Endothelial cell of umbilical vein (primary cell): ENCODE measurements at regions not wholly inside any gene's neighbourhood (a gene's known extent, or its start where the extent isn't known, plus 50 kb on each side); places are given as distances from the start of the nearest gene placed in this dataset.

Source experiments
- EZH2 ChIP-seq: IDR thresholded peaks from 2 replicates; pipeline ENCODE4 v1.6.1; 2012; ENCODE audit warnings: borderline replicate concordance, low read depth, mild to moderate bottlenecking, moderate library complexity, low read length, inconsistent platforms; ENCODE audit not compliant: severe bottlenecking
- FOS ChIP-seq: IDR thresholded peaks from 2 replicates; pipeline ENCODE4 v1.6.1; 2011; ENCODE audit warnings: mild to moderate bottlenecking, low read length, moderate library complexity, borderline replicate concordance; ENCODE audit not compliant: insufficient read depth
- POLR2A ChIP-seq: IDR thresholded peaks from 2 replicates; pipeline ENCODE4 v1.6.1; 2012; ENCODE audit warnings: low read depth, mild to moderate bottlenecking, control low read depth, low read length
- POLR2AphosphoS5 ChIP-seq: IDR thresholded peaks from 2 replicates; pipeline ENCODE4 v1.6.1; 2012; ENCODE audit warnings: low read depth, mild to moderate bottlenecking, control low read depth, low read length, moderate library complexity; ENCODE audit not compliant: insufficient read depth
- TF ChIP-seq, protein P1 (sequence below), 2 donors: IDR thresholded peaks; 1 replicate in 1 of 2; 2 replicates in 1 of 2; pipeline ENCODE4 v1.5.1; 2011; ENCODE audit warnings: low read length in 2 of 2, mild to moderate bottlenecking in 2 of 2, moderate library complexity in 2 of 2, control low read depth in 1 of 2, inconsistent platforms in 1 of 2, low read depth in 1 of 2; ENCODE audit not compliant: insufficient read depth in 1 of 2; ENCODE audit errors: extremely low read depth in 1 of 2
- TF ChIP-seq, protein P2 (sequence below): IDR thresholded peaks from 2 replicates; pipeline ENCODE4 v1.6.1; 2011; ENCODE audit not compliant: insufficient read depth, insufficient read length

DNA sequence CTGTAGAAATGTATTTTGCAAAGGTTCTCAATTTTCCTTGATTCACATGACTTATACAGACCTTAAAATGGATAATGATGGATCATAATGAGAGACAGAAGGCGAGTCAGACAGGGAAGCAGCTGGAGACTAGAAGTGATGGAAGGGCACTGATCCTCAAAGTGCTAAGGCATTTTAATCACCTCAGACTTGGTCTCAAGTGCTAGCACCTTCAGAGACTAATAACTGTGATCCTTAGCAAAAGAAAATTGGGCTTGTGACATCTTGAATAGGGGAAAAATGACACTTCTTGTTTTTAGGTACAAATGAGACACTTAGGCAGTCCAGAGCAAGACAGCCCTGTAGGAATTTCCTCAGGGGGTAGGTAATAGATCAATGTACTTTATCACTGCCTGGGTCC is 1011.7 kb downstream of the SQOR start:
- TF ChIP-seq, protein P1, sequence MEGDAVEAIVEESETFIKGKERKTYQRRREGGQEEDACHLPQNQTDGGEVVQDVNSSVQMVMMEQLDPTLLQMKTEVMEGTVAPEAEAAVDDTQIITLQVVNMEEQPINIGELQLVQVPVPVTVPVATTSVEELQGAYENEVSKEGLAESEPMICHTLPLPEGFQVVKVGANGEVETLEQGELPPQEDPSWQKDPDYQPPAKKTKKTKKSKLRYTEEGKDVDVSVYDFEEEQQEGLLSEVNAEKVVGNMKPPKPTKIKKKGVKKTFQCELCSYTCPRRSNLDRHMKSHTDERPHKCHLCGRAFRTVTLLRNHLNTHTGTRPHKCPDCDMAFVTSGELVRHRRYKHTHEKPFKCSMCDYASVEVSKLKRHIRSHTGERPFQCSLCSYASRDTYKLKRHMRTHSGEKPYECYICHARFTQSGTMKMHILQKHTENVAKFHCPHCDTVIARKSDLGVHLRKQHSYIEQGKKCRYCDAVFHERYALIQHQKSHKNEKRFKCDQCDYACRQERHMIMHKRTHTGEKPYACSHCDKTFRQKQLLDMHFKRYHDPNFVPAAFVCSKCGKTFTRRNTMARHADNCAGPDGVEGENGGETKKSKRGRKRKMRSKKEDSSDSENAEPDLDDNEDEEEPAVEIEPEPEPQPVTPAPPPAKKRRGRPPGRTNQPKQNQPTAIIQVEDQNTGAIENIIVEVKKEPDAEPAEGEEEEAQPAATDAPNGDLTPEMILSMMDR (IDR thresholded peaks at IDR 0.05; ENCODE audit: extremely low read depth in 1 of 2, insufficient read depth in 1 of 2, low read depth in 1 of 2, low read length in 2 of 2) = no peak
- TF ChIP-seq EZH2 (no peak), POLR2AphosphoS5 (no peak), FOS (no peak), POLR2A (no peak)
- TF ChIP-seq, protein P2, sequence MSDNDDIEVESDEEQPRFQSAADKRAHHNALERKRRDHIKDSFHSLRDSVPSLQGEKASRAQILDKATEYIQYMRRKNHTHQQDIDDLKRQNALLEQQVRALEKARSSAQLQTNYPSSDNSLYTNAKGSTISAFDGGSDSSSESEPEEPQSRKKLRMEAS = no peak
